HepG2 (cell line): ENCODE measurements at regions not wholly inside any gene's neighbourhood (a gene's known extent, or its start where the extent isn't known, plus 50 kb on each side); places are given as distances from the start of the nearest gene placed in this dataset.

Experiments used
- ATAC-seq: fragments of 200-7000 bp; cut with Tn5 transposase; 3 replicates; pipeline ENCODE4 v1.9.1; 2020; ENCODE audit warnings: mild to moderate bottlenecking, moderate library complexity
- BruUV-seq: library from RNA; stranded (reverse); fragments of 400-500 nt; replicated peaks from 2 replicates; lab custom pipeline; 2021; lab: Mats Ljungman, UMichigan
- CTCF ChIA-PET: fragments of 300-600 bp; formaldehyde crosslinking; extraction: SDS; loops from one replicate; lab custom pipeline; 2021; ENCODE audit warnings: low total read pairs, inconsistent platforms, low intra/inter-chr PET ratio; lab: Yijun Ruan, JAX
- POLR2A ChIA-PET: fragments of 350-600 bp; sonication (Branson Sonifier 250); formaldehyde crosslinking; loops from one replicate; lab custom pipeline; 2020; ENCODE audit warnings: antibody characterized with exemption, inconsistent platforms; lab: Yijun Ruan, JAX
- DNase-seq: peaks from one replicate; pipeline ENCODE4 v3.0.0-alpha.2; 2015; ENCODE audit warnings: low spot score
- FAIRE-seq: peaks from 3 replicates; lab custom pipeline; 2011; peaks lifted over from hg19 to GRCh38; lab: Jason Lieb, UNC
- H2AFZ ChIP-seq: one replicate; pipeline ENCODE4 v1.6.1; 2011; ENCODE audit warnings: low read length, inconsistent platforms
- H3K27ac ChIP-seq: fragments of 300-600 bp; 3 replicates; pipeline ENCODE4 v1.8.0; 2011; ENCODE audit warnings: mixed run types, mild to moderate bottlenecking, mixed read lengths, low read length, inconsistent platforms; ENCODE audit not compliant: insufficient read depth; ENCODE audit errors: extremely low read length
- H3K27me3 ChIP-seq, 2 experiments: fragments of 200-600 bp in 1 of 2; 2 replicates in 1 of 2; 3 replicates in 1 of 2; pipeline versions ENCODE4 v1.6.0 to v1.8.0; 2011; ENCODE audit warnings: low read length in 2 of 2, mild to moderate bottlenecking in 2 of 2, moderate library complexity in 2 of 2, inconsistent platforms in 1 of 2; ENCODE audit not compliant: insufficient read depth in 2 of 2, control insufficient read depth in 1 of 2
- H3K36me3 ChIP-seq, 2 experiments: fragments of 200-600 bp in 1 of 2; replicated peaks in 1 of 2; 2 replicates in 1 of 2; 3 replicates in 1 of 2; pipeline versions ENCODE4 v1.5.1 to v1.8.0; 2011; ENCODE audit warnings: low read length in 2 of 2, inconsistent platforms in 1 of 2; ENCODE audit not compliant: insufficient read depth in 2 of 2, control insufficient read depth in 1 of 2
- H3K4me1 ChIP-seq: 2 replicates; pipeline ENCODE4 v1.5.1; 2012; ENCODE audit warnings: low read length, inconsistent platforms; ENCODE audit not compliant: insufficient read depth
- H3K4me2 ChIP-seq: 2 replicates; pipeline ENCODE4 v1.6.0; 2011; ENCODE audit warnings: low read depth, low read length, inconsistent platforms
- H3K4me3 ChIP-seq, 3 experiments: fragments of 200-600 bp in 1 of 3; sonication (generic), shearing (Covaris generic) in 1 of 3; replicated peaks in 1 of 3; 2 replicates each; pipeline ENCODE4 v1.5.1; 2011 to 2016; ENCODE audit warnings: low read length in 3 of 3, inconsistent platforms in 2 of 3, low read depth in 2 of 3, mild to moderate bottlenecking in 2 of 3, control low read depth in 1 of 3, mixed read lengths in 1 of 3; ENCODE audit not compliant: insufficient read depth in 1 of 3
- H3K79me2 ChIP-seq: one replicate; pipeline ENCODE4 v1.6.1; 2011; ENCODE audit warnings: low read length, inconsistent platforms; ENCODE audit not compliant: insufficient read depth
- H3K9ac ChIP-seq: 2 replicates; pipeline ENCODE4 v1.6.0; 2011; ENCODE audit warnings: mild to moderate bottlenecking, low read depth, low read length, inconsistent platforms; ENCODE audit not compliant: insufficient read depth
- H3K9me3 ChIP-seq: 2 replicates; pipeline ENCODE4 v1.5.1; 2012; ENCODE audit warnings: mild to moderate bottlenecking, low read length
- H4K20me1 ChIP-seq: 2 replicates; pipeline ENCODE4 v1.6.0; 2011; ENCODE audit warnings: inconsistent platforms, mild to moderate bottlenecking, low read length, moderate library complexity; ENCODE audit not compliant: insufficient read depth
- JDP2 ChIP-seq: sonication (generic); formaldehyde crosslinking; IDR thresholded peaks from 2 replicates; pipeline ENCODE4 v1.8.1; 2022; ENCODE audit warnings: missing genetic modification reagents, borderline replicate concordance
- JUND ChIP-seq: sonication (generic); formaldehyde crosslinking; IDR thresholded peaks from 2 replicates; pipeline ENCODE4 v1.8.0; 2022; ENCODE audit warnings: mild to moderate bottlenecking, missing genetic modification reagents
- PBX3 ChIP-seq: sonication (generic); formaldehyde crosslinking; IDR thresholded peaks from 2 replicates; pipeline ENCODE4 v1.8.1; 2023; ENCODE audit warnings: missing genetic modification reagents, inconsistent platforms, borderline replicate concordance
- ZNF598 ChIP-seq: sonication (generic); formaldehyde crosslinking; IDR thresholded peaks from 2 replicates; pipeline ENCODE4 v1.5.1; 2020; ENCODE audit warnings: mild to moderate bottlenecking, missing genetic modification reagents, borderline replicate concordance
- ZNF674 ChIP-seq: sonication (generic); formaldehyde crosslinking; IDR thresholded peaks from 2 replicates; pipeline ENCODE4 v1.5.0; 2020; ENCODE audit warnings: low read depth, mild to moderate bottlenecking, missing genetic modification reagents
- WGBS: methylation state at CpG from one replicate; pipeline ENCODE4 v1.1.6; 2017; ENCODE audit warnings: low lambda C conversion rate; 5-methylcytosine and 5-hydroxymethylcytosine counted together
- in situ Hi-C: cut with HindIII; loops from 2 replicates; pipeline ENCODE4 v1.10.0; 2017; ENCODE audit warnings: low pct_unique_long_range_greater_than_20kb; ENCODE audit not compliant: extremely low pct_ligation_motif_present
- intact Hi-C: fragments of 100-400 bp; cut with micrococcal nuclease; formaldehyde crosslinking; loops from one replicate; pipeline ENCODE4 v1.10.0; 2022; ENCODE audit not compliant: unreplicated experiment

- TF ChIP-seq JUND (CRISPR knock-in tag), result no peak
- TF ChIP-seq ZNF598 (CRISPR knock-in tag), result no peak
- TF ChIP-seq PBX3 (CRISPR knock-in tag), result no peak
- no peak for TF ChIP-seq JDP2 (CRISPR knock-in tag)
Measured at GRCh38 chr12:30110498-30110897, 326.8 kb upstream of the TMTC1 start (continued).

DNA sequence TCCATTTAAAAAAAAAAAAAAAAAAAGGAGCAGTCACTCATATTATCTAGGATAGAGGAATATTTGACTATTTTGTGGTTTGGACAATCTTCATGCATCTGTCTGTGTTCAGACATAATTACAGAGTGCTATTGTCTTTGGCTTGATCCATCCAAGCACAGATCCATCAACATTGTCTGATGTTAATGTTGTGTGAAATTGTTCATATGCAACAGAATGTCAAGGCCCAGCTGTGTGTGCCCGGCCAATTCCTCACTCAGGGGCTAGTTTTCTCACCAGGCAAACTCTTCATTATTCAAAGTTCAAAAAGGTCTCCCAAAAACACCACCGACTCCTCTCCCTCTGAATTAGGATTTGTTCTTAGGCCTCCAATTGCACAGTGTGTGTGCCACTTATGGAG is 324.9 kb upstream of the TMTC1 start:
- Histone ChIP-seq H3K4me3 (no peak overlapping the region), H3K9ac (no peak overlapping the region), H3K4me2 (no peak overlapping the region), H3K27ac (no peak overlapping the region), H3K79me2 (no peaks in the 10 kb centered on the region), H3K27me3 (no peaks in the 10 kb centered on the region; a peak in 1 of 5 replicates), H2AFZ (no peak overlapping the region), H4K20me1 (no peaks in the 10 kb centered on the region), H3K9me3 (no peaks in the 10 kb centered on the region), H3K4me1 (no peaks in the 10 kb centered on the region), H3K36me3 (no peaks in the 10 kb centered on the region)
- in situ Hi-C loops (no loop called here), intact Hi-C loops (no loop called here)
- TF ChIP-seq ZNF674, result no peak
- no TSS peak for BruUV-seq
- ATAC-seq (no peak), DNase-seq (no peak), FAIRE-seq (no peak)
- CTCF ChIA-PET, result no interaction called here
- 78% methylated on average over 2 of the region's 2 CpGs for WGBS
- POLR2A ChIA-PET, result no interaction called here
